Neuronal stem cell (in vitro differentiated cells): ENCODE measurements at regions not wholly inside any gene's neighbourhood (a gene's known extent, or its start where the extent isn't known, plus 50 kb on each side); places are given as distances from the start of the nearest gene placed in this dataset.
A peak's percentile ranks its signal among the peaks of the same experiment; 100 is the strongest.

Experiments used
- DNase-seq: peaks from one replicate; pipeline ENCODE4 v3.0.0-alpha.2; 2013; ENCODE audit warnings: low spot score
- H2AFZ ChIP-seq: one replicate; pipeline ENCODE4 v1.6.1; 2013; ENCODE audit warnings: mild to moderate bottlenecking, low read length, inconsistent platforms
- H2AK5ac ChIP-seq: 2 replicates; pipeline ENCODE4 v1.6.1; 2013; ENCODE audit warnings: low read depth, mild to moderate bottlenecking, inconsistent platforms, low read length, moderate library complexity, mixed read lengths
- H2BK120ac ChIP-seq: 2 replicates; pipeline ENCODE4 v1.6.1; 2013; ENCODE audit warnings: low read depth, mild to moderate bottlenecking, inconsistent platforms, low read length, moderate library complexity, mixed read lengths
- H2BK12ac ChIP-seq: one replicate; pipeline ENCODE4 v1.6.1; 2013; ENCODE audit warnings: low read length, inconsistent platforms
- H2BK15ac ChIP-seq: 2 replicates; pipeline ENCODE4 v1.6.1; 2013; ENCODE audit warnings: mild to moderate bottlenecking, low read length, inconsistent platforms, mixed read lengths
- H2BK5ac ChIP-seq: one replicate; pipeline ENCODE4 v1.6.1; 2013; ENCODE audit warnings: inconsistent platforms, mild to moderate bottlenecking, low read length, moderate library complexity
- H3K14ac ChIP-seq: one replicate; pipeline ENCODE4 v1.6.1; 2013; ENCODE audit warnings: low read length, inconsistent platforms
- H3K18ac ChIP-seq: 2 replicates; pipeline ENCODE4 v1.6.1; 2013; ENCODE audit warnings: low read length, inconsistent platforms
- H3K23ac ChIP-seq: 2 replicates; pipeline ENCODE4 v1.6.1; 2013; ENCODE audit warnings: low read depth, mild to moderate bottlenecking, mixed read lengths, low read length, inconsistent platforms; ENCODE audit not compliant: poor library complexity
- H3K27ac ChIP-seq: replicated peaks from 3 replicates; pipeline ENCODE4 v1.5.1; 2013; ENCODE audit warnings: low read length, inconsistent platforms
- H3K27me3 ChIP-seq, 3 experiments: 2 replicates each; pipeline ENCODE4 v1.6.1; 2013; ENCODE audit warnings: low read length in 3 of 3, mild to moderate bottlenecking in 2 of 3, inconsistent platforms in 1 of 3, low read depth in 1 of 3, mixed read lengths in 1 of 3, moderate library complexity in 1 of 3; ENCODE audit not compliant: control insufficient read depth in 3 of 3, insufficient read depth in 3 of 3
- H3K36me3 ChIP-seq, 2 donors: replicated peaks in 1 of 2; 2 replicates each; pipeline ENCODE4 v1.6.1; 2013; ENCODE audit warnings: low read length in 2 of 2; ENCODE audit not compliant: control insufficient read depth in 2 of 2, insufficient read depth in 2 of 2
- H3K4ac ChIP-seq: 2 replicates; pipeline ENCODE4 v1.6.1; 2013; ENCODE audit warnings: inconsistent platforms, mild to moderate bottlenecking, low read length, moderate library complexity
- H3K4me1 ChIP-seq, 2 donors: 1 replicate in 1 of 2; 2 replicates in 1 of 2; pipeline ENCODE4 v1.6.1; 2013; ENCODE audit warnings: low read length in 2 of 2, low read depth in 1 of 2; ENCODE audit not compliant: control insufficient read depth in 2 of 2, insufficient read depth in 1 of 2
- H3K4me2 ChIP-seq: one replicate; pipeline ENCODE4 v1.6.1; 2013; ENCODE audit warnings: mild to moderate bottlenecking, low read length, inconsistent platforms; ENCODE audit not compliant: insufficient read depth, poor library complexity, severe bottlenecking
- H3K4me3 ChIP-seq, 2 donors: 2 replicates each; pipeline ENCODE4 v1.5.1; 2013; ENCODE audit warnings: low read length in 2 of 2, mild to moderate bottlenecking in 2 of 2, inconsistent platforms in 1 of 2, moderate library complexity in 1 of 2
- H3K79me1 ChIP-seq: one replicate; pipeline ENCODE4 v1.6.1; 2013; ENCODE audit warnings: low read depth, mild to moderate bottlenecking, inconsistent platforms, low read length, moderate library complexity
- H3K9ac ChIP-seq: one replicate; pipeline ENCODE4 v1.6.1; 2013; ENCODE audit warnings: mild to moderate bottlenecking, low read depth, low read length, inconsistent platforms; ENCODE audit not compliant: poor library complexity
- H3K9me3 ChIP-seq, 2 donors: replicated peaks in 1 of 2; 2 replicates each; pipeline versions ENCODE3 to v1.6.1; 2013; ENCODE audit warnings: low read length in 2 of 2, mild to moderate bottlenecking in 2 of 2, inconsistent platforms in 1 of 2, low read depth in 1 of 2, mixed read lengths in 1 of 2, moderate library complexity in 1 of 2; ENCODE audit not compliant: control insufficient read depth in 2 of 2, insufficient read depth in 1 of 2
- H4K8ac ChIP-seq: one replicate; pipeline ENCODE4 v1.6.1; 2013; ENCODE audit warnings: low read depth, mild to moderate bottlenecking, inconsistent platforms, low read length, moderate library complexity
- H4K91ac ChIP-seq: one replicate; pipeline ENCODE4 v1.6.1; 2013; ENCODE audit warnings: low read length, low read depth, mild to moderate bottlenecking, inconsistent platforms; ENCODE audit not compliant: poor library complexity
- WGBS, 2 donors: extraction: QIAGEN DNeasy Blood & Tissue Kit; methylation state at CpG; one replicate each; pipeline ENCODE4 v1.1.7; 2013; ENCODE audit warnings: missing lambda C conversion rate in 2 of 2, mixed read lengths in 1 of 2; ENCODE audit not compliant: insufficient read length in 2 of 2, insufficient replicate concordance in 1 of 2; ENCODE audit errors: extremely low coverage in 2 of 2; 5-methylcytosine and 5-hydroxymethylcytosine counted together

- Histone ChIP-seq H2AK5ac (no peak overlapping the region), H3K4me2 (no peak overlapping the region), H3K9me3 (peaks cover 2 to 4% of the 10 kb centered on the region in 2 donors), H2BK5ac (no peak overlapping the region), H2BK15ac (no peak overlapping the region), H3K9ac (no peak overlapping the region), H3K36me3 (no peaks in the 10 kb centered on the region), H3K4me3 (no peak overlapping the region), H2BK120ac (no peak overlapping the region), H3K27ac (no peak overlapping the region), H3K18ac (no peak overlapping the region), H4K8ac (no peak overlapping the region), H3K14ac (no peak overlapping the region), H3K4ac (no peak overlapping the region), H3K27me3 (no peaks in the 10 kb centered on the region), H3K23ac (no peak overlapping the region), H2AFZ (no peak overlapping the region), H4K91ac (no peak overlapping the region), H3K79me1 (no peaks in the 10 kb centered on the region), H2BK12ac (no peak overlapping the region), H3K4me1 (peaks cover 0 to 2% of the 10 kb centered on the region in 2 donors)
- no CpG with 5 or more reads among the region's 3 CpGs for WGBS, 2 donors
- DNase-seq = no peak
Observed at GRCh38 chr5:106854922-106855321, 815.8 kb downstream of the EFNA5 start.

DNA sequence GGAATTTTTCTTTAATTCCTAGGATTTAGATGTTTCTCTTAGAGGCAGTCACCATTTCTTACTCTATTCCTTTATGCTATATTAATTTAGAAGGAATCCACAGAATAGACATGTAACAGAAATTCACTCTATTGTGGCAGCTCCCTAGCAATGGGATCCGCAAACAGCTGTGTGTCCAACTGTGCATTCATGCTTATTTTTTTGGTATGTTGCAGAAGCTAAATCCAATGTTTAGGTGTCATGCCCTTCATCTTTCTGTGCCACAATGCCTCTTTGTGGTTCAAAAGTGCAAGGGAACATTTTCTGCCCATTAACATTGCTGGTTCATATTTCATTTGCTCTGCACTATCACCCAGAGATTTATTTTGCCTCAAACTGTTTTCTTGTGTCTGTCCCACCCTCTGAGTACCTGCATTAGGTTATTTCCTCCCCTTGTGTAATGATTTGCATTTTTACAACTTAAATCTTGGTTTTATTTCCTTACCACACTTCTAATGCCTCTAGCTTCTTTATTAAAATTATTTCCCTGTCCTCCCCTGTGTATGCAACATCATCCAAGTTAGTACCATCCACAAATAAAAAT is 816.5 kb downstream of the EFNA5 start:
- H2BK5ac ChIP-seq = no peak overlapping the region
- no peaks in the 10 kb centered on the region for H3K79me1 ChIP-seq
- H3K27ac ChIP-seq = no peak overlapping the region
- H4K8ac ChIP-seq = no peak overlapping the region
- H2BK12ac ChIP-seq = no peak overlapping the region
- no peaks in the 10 kb centered on the region for H3K36me3 ChIP-seq
- no peak overlapping the region for H3K4me2 ChIP-seq
- no peak overlapping the region for H3K4me3 ChIP-seq
- no peak overlapping the region for H3K4ac ChIP-seq
- no peak overlapping the region for H2AK5ac ChIP-seq
- no peak overlapping the region for H3K14ac ChIP-seq
- DNase-seq = no peak
- no peak overlapping the region for H3K18ac ChIP-seq
- no peaks in the 10 kb centered on the region for H3K27me3 ChIP-seq
- no peak overlapping the region for H2BK120ac ChIP-seq
- no peak overlapping the region for H3K23ac ChIP-seq
- WGBS, 2 donors = no CpG with 5 or more reads among the region's 1 CpG
- H2BK15ac ChIP-seq = no peak overlapping the region
- H4K91ac ChIP-seq = no peak overlapping the region
- no peak overlapping the region for H2AFZ ChIP-seq
- H3K4me1 ChIP-seq = peaks cover 0 to 2% of the 10 kb centered on the region in 2 donors
- H3K9me3 ChIP-seq = peaks cover 2 to 4% of the 10 kb centered on the region in 2 donors
- H3K9ac ChIP-seq = no peak overlapping the region

DNA sequence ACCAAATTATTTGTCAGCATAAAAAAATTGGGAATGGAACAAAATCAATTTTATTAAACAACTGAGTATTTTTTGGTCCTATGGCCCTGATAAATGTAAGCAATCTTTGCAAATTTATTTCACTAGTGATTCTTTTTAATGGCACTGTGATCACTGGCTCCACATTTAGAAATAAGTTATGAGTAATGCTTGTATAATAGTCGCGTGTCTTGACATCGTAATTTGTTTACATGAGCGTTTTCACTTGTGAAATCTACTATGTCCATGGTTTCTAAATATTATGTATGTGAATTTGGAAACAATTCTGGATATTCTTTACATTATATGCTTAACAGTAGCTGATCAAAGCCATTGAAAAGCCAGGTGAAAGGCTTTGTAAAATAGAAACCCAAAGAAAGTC is 817.5 kb downstream of the EFNA5 start:
- Histone ChIP-seq H2BK5ac (no peak overlapping the region), H3K4me2 (no peak overlapping the region), H3K9ac (no peak overlapping the region), H3K18ac (no peak overlapping the region), H4K91ac (no peak overlapping the region), H3K79me1 (no peaks in the 10 kb centered on the region), H2AFZ (no peak overlapping the region), H3K27me3 (no peaks in the 10 kb centered on the region), H3K4me1 (peaks cover 0 to 2% of the 10 kb centered on the region in 2 donors), H3K14ac (no peak overlapping the region), H3K4ac (no peak overlapping the region), H3K9me3 (peaks cover 2 to 4% of the 10 kb centered on the region in 2 donors), H3K27ac (no peak overlapping the region), H4K8ac (no peak overlapping the region), H2BK120ac (no peak overlapping the region), H2BK12ac (no peak overlapping the region), H3K4me3 (no peak overlapping the region), H2BK15ac (no peak overlapping the region), H3K23ac (no peak overlapping the region), H3K36me3 (no peaks in the 10 kb centered on the region), H2AK5ac (no peak overlapping the region)
- DNase-seq = no peak
- no CpG with 5 or more reads among the region's 4 CpGs for WGBS, 2 donors

GRCh38 chr5:106849266-106849665 is 821.5 kb downstream of the EFNA5 start:
- no peak overlapping the region for H3K4ac ChIP-seq
- H2BK15ac ChIP-seq = no peak overlapping the region
- peak overlapping the region; percentile 24 for H2AFZ ChIP-seq
- no peak overlapping the region for H3K4me3 ChIP-seq
- no peak overlapping the region for H2BK120ac ChIP-seq
- H2BK12ac ChIP-seq = no peak overlapping the region
- H3K18ac ChIP-seq = no peak overlapping the region
- no peaks in the 10 kb centered on the region for H3K79me1 ChIP-seq
- H3K4me1 ChIP-seq = no peaks in the 10 kb centered on the region
- no peak overlapping the region for H3K23ac ChIP-seq
- H2AK5ac ChIP-seq = no peak overlapping the region
- H3K9ac ChIP-seq = no peak overlapping the region
- H3K36me3 ChIP-seq = no peaks in the 10 kb centered on the region
- H4K91ac ChIP-seq = no peak overlapping the region
- no peaks in the 10 kb centered on the region for H3K9me3 ChIP-seq
- no CpG with 5 or more reads among the region's 3 CpGs for WGBS, 2 donors
- H3K27me3 ChIP-seq = no peaks in the 10 kb centered on the region
- H4K8ac ChIP-seq = no peak overlapping the region
- H3K27ac ChIP-seq = no peak overlapping the region
- no peak overlapping the region for H3K14ac ChIP-seq
- no peak overlapping the region for H3K4me2 ChIP-seq
- no peak overlapping the region for H2BK5ac ChIP-seq
- no peak for DNase-seq
